WTC11 (cell line): ENCODE measurements at regions not wholly inside any gene's neighbourhood (a gene's known extent, or its start where the extent isn't known, plus 50 kb on each side); places are given as distances from the start of the nearest gene placed in this dataset.

Experiments used
- ATAC-seq: fragments of 200-7000 bp; cut with Tn5 transposase; 2 replicates; pipeline ENCODE4 v1.10.0; 2021; ENCODE audit warnings: mild to moderate bottlenecking, moderate library complexity
- CTCF ChIA-PET: fragments of 300-600 bp; sonication (Branson Sonifier 250); formaldehyde crosslinking; loops from one replicate; lab custom pipeline; 2021; ENCODE audit warnings: antibody characterized with exemption; lab: Charles Lee
- POLR2A ChIA-PET: fragments of 350-600 bp; sonication (Branson Sonifier 250); formaldehyde crosslinking; loops from one replicate; lab custom pipeline; 2021; ENCODE audit warnings: antibody characterized with exemption; lab: Charles Lee
- DNase-seq: peaks from one replicate; pipeline ENCODE4 v3.0.0; 2021; ENCODE audit warnings: low spot score
- H3K27ac Mint-ChIP-seq: 2 replicates; pipeline ENCODE4 v1.8.0; 2021; ENCODE audit warnings: mixed read lengths
- H3K27me3 Mint-ChIP-seq: 2 replicates; pipeline ENCODE4 v1.8.0; 2021; ENCODE audit warnings: low read depth, mild to moderate bottlenecking, moderate library complexity, mixed read lengths
- H3K36me3 Mint-ChIP-seq: 2 replicates; pipeline ENCODE4 v1.8.0; 2021; ENCODE audit warnings: mixed read lengths
- H3K4me1 Mint-ChIP-seq: 2 replicates; pipeline ENCODE4 v1.8.0; 2022; ENCODE audit warnings: mixed read lengths
- H3K4me3 Mint-ChIP-seq: 2 replicates; pipeline ENCODE4 v1.8.0; 2021; ENCODE audit warnings: mild to moderate bottlenecking, moderate library complexity, mixed read lengths
- H3K9me3 Mint-ChIP-seq: 2 replicates; pipeline ENCODE4 v1.8.0; 2021; ENCODE audit warnings: mixed read lengths
- ATF1 ChIP-seq: sonication (generic); formaldehyde crosslinking; IDR thresholded peaks from 2 replicates; pipeline ENCODE4 v1.8.1; 2023; ENCODE audit warnings: mild to moderate bottlenecking, moderate library complexity, missing genetic modification reagents
- CDX4 ChIP-seq: fragments of 250-450 bp; sonication (Bioruptor Pico); IDR thresholded peaks from 2 replicates; pipeline ENCODE4 v1.9.0; 2021; ENCODE audit warnings: moderate library complexity, mild to moderate bottlenecking, inconsistent platforms, borderline replicate concordance
- E2F4 ChIP-seq: sonication (generic); formaldehyde crosslinking; IDR thresholded peaks from 2 replicates; pipeline ENCODE4 v1.8.1; 2022; ENCODE audit warnings: low read depth, mild to moderate bottlenecking, moderate library complexity, missing genetic modification reagents, borderline replicate concordance
- ETV6 ChIP-seq: sonication (generic); formaldehyde crosslinking; IDR thresholded peaks from 2 replicates; pipeline ENCODE4 v1.8.1; 2022; ENCODE audit warnings: mild to moderate bottlenecking, missing genetic modification reagents
- FOXP1 ChIP-seq: sonication (generic); formaldehyde crosslinking; IDR thresholded peaks from 2 replicates; pipeline ENCODE4 v1.8.0; 2022; ENCODE audit warnings: missing genetic modification reagents, mild to moderate bottlenecking, moderate library complexity, borderline replicate concordance
- FOXP4 ChIP-seq: sonication (generic); formaldehyde crosslinking; IDR thresholded peaks from 2 replicates; pipeline ENCODE4 v1.8.0; 2022; ENCODE audit warnings: mild to moderate bottlenecking, missing genetic modification reagents
- GRHL2 ChIP-seq: fragments of 250-450 bp; sonication (Bioruptor Pico); IDR thresholded peaks from 2 replicates; pipeline ENCODE4 v1.8.0; 2022; ENCODE audit warnings: mild to moderate bottlenecking, moderate library complexity; ENCODE audit not compliant: insufficient replicate concordance, severe bottlenecking
- NFYB ChIP-seq: sonication (generic); formaldehyde crosslinking; conservative IDR thresholded peaks from 2 replicates; pipeline ENCODE4 v1.8.0; 2022; ENCODE audit warnings: low read depth, missing genetic modification reagents
- NR3C1 ChIP-seq: sonication (generic); formaldehyde crosslinking; conservative IDR thresholded peaks from 2 replicates; pipeline ENCODE4 v1.8.1; 2023; ENCODE audit warnings: low read depth, mild to moderate bottlenecking, missing genetic modification reagents
- OVOL2 ChIP-seq: fragments of 250-450 bp; sonication (Bioruptor Pico); IDR thresholded peaks from 2 replicates; pipeline ENCODE4 v1.9.0; 2021; ENCODE audit warnings: mild to moderate bottlenecking, borderline replicate concordance
- TEAD4 ChIP-seq: sonication (generic); formaldehyde crosslinking; IDR thresholded peaks from 2 replicates; pipeline ENCODE4 v1.8.0; 2022; ENCODE audit warnings: mild to moderate bottlenecking, missing genetic modification reagents
- ZBTB21 ChIP-seq: sonication (generic); formaldehyde crosslinking; IDR thresholded peaks from 2 replicates; pipeline ENCODE4 v1.8.1; 2023; ENCODE audit warnings: mild to moderate bottlenecking, missing genetic modification reagents, borderline replicate concordance
- ZNF219 ChIP-seq: sonication (generic); formaldehyde crosslinking; IDR thresholded peaks from 2 replicates; pipeline ENCODE4 v1.8.0; 2023; ENCODE audit warnings: missing genetic modification reagents, mild to moderate bottlenecking, borderline replicate concordance
- ZNF317 ChIP-seq: sonication (generic); formaldehyde crosslinking; IDR thresholded peaks from 2 replicates; pipeline ENCODE4 v1.8.1; 2023; ENCODE audit warnings: low read depth, mild to moderate bottlenecking, moderate library complexity, missing genetic modification reagents, borderline replicate concordance
- ZNF416 ChIP-seq: fragments of 250-450 bp; sonication (Bioruptor Pico); IDR thresholded peaks from 2 replicates; pipeline ENCODE4 v1.9.0; 2021; ENCODE audit warnings: mild to moderate bottlenecking, inconsistent platforms
- ZNF671 ChIP-seq: fragments of 250-450 bp; sonication (Bioruptor Pico); IDR thresholded peaks from 2 replicates; pipeline ENCODE4 v1.8.0; 2021; ENCODE audit warnings: mild to moderate bottlenecking
- ZSCAN18 ChIP-seq: fragments of 250-450 bp; sonication (Bioruptor Pico); IDR thresholded peaks from 2 replicates; pipeline ENCODE4 v2.1.2; 2022; ENCODE audit warnings: mild to moderate bottlenecking, moderate library complexity
- TF ChIP-seq, protein P1 (sequence below): sonication (generic); formaldehyde crosslinking; conservative IDR thresholded peaks from 2 replicates; pipeline ENCODE4 v1.8.1; 2022; ENCODE audit warnings: mild to moderate bottlenecking, missing genetic modification reagents
- TF ChIP-seq, protein P2 (sequence below): fragments of 250-450 bp; sonication (Bioruptor Pico); IDR thresholded peaks from 2 replicates; pipeline ENCODE4 v1.9.0; 2021; ENCODE audit warnings: mild to moderate bottlenecking
- TF ChIP-seq, protein P3 (sequence below): sonication (generic); formaldehyde crosslinking; IDR thresholded peaks from 2 replicates; pipeline ENCODE4 v1.8.1; 2022; ENCODE audit warnings: low read depth, missing genetic modification reagents, borderline replicate concordance
- TF ChIP-seq, protein P4 (sequence below): sonication (generic); formaldehyde crosslinking; IDR thresholded peaks from 2 replicates; pipeline ENCODE4 v1.8.0; 2022; ENCODE audit warnings: missing genetic modification reagents

DNA sequence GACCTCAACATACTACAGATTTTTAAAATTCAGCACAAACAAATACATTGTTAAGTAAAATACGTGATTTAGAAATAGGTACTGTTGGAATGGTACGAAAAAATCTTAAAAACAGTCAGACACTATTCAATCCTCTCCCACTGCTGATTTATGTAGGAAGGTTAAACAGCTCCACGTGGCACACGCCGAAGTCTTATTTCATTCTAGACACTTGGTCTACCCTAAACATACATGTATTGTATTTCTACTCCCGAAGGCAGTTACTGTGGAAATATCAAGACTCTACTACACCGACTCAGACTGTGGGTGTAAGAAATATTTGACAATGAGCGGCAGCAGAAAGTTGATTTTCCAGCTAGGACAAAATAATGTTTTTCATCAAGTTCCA lies 130.6 kb downstream of the MPP7 start:
- H3K4me1 Mint-ChIP-seq, result no peaks in the 10 kb centered on the region
- POLR2A ChIA-PET, result no interaction called here
- 0 out of 2 replicates have a peak overlapping the region, but pooled peaks have one; percentile 44 for H3K27ac Mint-ChIP-seq
- DNase-seq (no peak), ATAC-seq (no peak)
- CTCF ChIA-PET, result no interaction called here
- H3K36me3 Mint-ChIP-seq, result no peaks in the 10 kb centered on the region
- TF ChIP-seq ZNF671 (CRISPR knock-in tag) (no peak), ZNF416 (CRISPR knock-in tag) (no peak), ATF1 (CRISPR knock-in tag) (no peak), GRHL2 (CRISPR knock-in tag) (no peak), TEAD4 (CRISPR knock-in tag) (no peak), ZBTB21 (CRISPR knock-in tag) (no peak), E2F4 (CRISPR knock-in tag) (no peak), OVOL2 (no peak), NFYB (CRISPR knock-in tag) (no peak), ZSCAN18 (CRISPR knock-in tag) (no peak), FOXP1 (CRISPR knock-in tag) (no peak), ZNF219 (CRISPR knock-in tag) (no peak), ZNF317 (CRISPR knock-in tag) (no peak), CDX4 (CRISPR knock-in tag) (no peak)
- TF ChIP-seq, protein P1, sequence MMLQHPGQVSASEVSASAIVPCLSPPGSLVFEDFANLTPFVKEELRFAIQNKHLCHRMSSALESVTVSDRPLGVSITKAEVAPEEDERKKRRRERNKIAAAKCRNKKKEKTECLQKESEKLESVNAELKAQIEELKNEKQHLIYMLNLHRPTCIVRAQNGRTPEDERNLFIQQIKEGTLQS (CRISPR knock-in tag), result no peak
- TF ChIP-seq, protein P2, sequence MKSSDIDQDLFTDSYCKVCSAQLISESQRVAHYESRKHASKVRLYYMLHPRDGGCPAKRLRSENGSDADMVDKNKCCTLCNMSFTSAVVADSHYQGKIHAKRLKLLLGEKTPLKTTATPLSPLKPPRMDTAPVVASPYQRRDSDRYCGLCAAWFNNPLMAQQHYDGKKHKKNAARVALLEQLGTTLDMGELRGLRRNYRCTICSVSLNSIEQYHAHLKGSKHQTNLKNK (CRISPR knock-in tag), result no peak
- TF ChIP-seq, protein P3, sequence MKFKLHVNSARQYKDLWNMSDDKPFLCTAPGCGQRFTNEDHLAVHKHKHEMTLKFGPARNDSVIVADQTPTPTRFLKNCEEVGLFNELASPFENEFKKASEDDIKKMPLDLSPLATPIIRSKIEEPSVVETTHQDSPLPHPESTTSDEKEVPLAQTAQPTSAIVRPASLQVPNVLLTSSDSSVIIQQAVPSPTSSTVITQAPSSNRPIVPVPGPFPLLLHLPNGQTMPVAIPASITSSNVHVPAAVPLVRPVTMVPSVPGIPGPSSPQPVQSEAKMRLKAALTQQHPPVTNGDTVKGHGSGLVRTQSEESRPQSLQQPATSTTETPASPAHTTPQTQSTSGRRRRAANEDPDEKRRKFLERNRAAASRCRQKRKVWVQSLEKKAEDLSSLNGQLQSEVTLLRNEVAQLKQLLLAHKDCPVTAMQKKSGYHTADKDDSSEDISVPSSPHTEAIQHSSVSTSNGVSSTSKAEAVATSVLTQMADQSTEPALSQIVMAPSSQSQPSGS (CRISPR knock-in tag), result no peak
- no peaks in the 10 kb centered on the region for H3K27me3 Mint-ChIP-seq
- no peak overlapping the region for H3K4me3 Mint-ChIP-seq
- H3K9me3 Mint-ChIP-seq, result peaks cover 4% of the 10 kb centered on the region

- CTCF ChIA-PET, result no interaction called here
- H3K4me3 Mint-ChIP-seq, result no peak overlapping the region
- H3K9me3 Mint-ChIP-seq, result peaks cover 4% of the 10 kb centered on the region
- H3K4me1 Mint-ChIP-seq, result no peaks in the 10 kb centered on the region
- ATAC-seq (peak; percentile 51), DNase-seq (no peak)
- no peaks in the 10 kb centered on the region for H3K27me3 Mint-ChIP-seq
- no peaks in the 10 kb centered on the region for H3K36me3 Mint-ChIP-seq
- H3K27ac Mint-ChIP-seq, result peak overlapping the region; percentile 20
- POLR2A ChIA-PET, result interaction anchor here (0.6 kb wide), 1 partner anchor 153 kb away, joined by 4 read pairs; no protein-coding TSS in a partner anchor
- TF ChIP-seq ETV6 (no peak), CDX4 (CRISPR knock-in tag) (no peak), NR3C1 (CRISPR knock-in tag) (no peak), FOXP4 (CRISPR knock-in tag) (no peak), ZNF671 (CRISPR knock-in tag) (no peak)
- TF ChIP-seq, protein P4, sequence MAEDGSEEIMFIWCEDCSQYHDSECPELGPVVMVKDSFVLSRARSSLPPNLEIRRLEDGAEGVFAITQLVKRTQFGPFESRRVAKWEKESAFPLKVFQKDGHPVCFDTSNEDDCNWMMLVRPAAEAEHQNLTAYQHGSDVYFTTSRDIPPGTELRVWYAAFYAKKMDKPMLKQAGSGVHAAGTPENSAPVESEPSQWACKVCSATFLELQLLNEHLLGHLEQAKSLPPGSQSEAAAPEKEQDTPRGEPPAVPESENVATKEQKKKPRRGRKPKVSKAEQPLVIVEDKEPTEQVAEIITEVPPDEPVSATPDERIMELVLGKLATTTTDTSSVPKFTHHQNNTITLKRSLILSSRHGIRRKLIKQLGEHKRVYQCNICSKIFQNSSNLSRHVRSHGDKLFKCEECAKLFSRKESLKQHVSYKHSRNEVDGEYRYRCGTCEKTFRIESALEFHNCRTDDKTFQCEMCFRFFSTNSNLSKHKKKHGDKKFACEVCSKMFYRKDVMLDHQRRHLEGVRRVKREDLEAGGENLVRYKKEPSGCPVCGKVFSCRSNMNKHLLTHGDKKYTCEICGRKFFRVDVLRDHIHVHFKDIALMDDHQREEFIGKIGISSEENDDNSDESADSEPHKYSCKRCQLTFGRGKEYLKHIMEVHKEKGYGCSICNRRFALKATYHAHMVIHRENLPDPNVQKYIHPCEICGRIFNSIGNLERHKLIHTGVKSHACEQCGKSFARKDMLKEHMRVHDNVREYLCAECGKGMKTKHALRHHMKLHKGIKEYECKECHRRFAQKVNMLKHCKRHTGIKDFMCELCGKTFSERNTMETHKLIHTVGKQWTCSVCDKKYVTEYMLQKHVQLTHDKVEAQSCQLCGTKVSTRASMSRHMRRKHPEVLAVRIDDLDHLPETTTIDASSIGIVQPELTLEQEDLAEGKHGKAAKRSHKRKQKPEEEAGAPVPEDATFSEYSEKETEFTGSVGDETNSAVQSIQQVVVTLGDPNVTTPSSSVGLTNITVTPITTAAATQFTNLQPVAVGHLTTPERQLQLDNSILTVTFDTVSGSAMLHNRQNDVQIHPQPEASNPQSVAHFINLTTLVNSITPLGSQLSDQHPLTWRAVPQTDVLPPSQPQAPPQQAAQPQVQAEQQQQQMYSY (CRISPR knock-in tag), result no peak
Observed at GRCh38 chr10:28171468-28172222, 131.2 kb downstream of the MPP7 start.
